Adrenal gland (tissue), 5 donors: ENCODE measurements at regions not wholly inside any gene's neighbourhood (a gene's known extent, or its start where the extent isn't known, plus 50 kb on each side); places are given as distances from the start of the nearest gene placed in this dataset.

Experiments
- POLR2A ChIP-seq, 2 donors: fragments of 450-650 bp; IDR thresholded peaks; one replicate each; pipeline ENCODE4 v1.6.1; 2017; ENCODE audit warnings: antibody characterized with exemption in 2 of 2, mild to moderate bottlenecking in 2 of 2, moderate library complexity in 1 of 2
- TF ChIP-seq, protein P1 (sequence below), 6 experiments: fragments of 450-650 bp in 4 of 6; fragments of 200-600 bp in 2 of 6; sonication (generic) in 1 of 6; IDR thresholded peaks; 1 replicate in 5 of 6; 2 replicates in 1 of 6; pipeline versions ENCODE4 v1.5.1 to v1.8.0; 2016 to 2021; ENCODE audit warnings: antibody characterized with exemption in 6 of 6, mild to moderate bottlenecking in 2 of 6, moderate library complexity in 1 of 6
- donor health status: DM: no; HTN: no; CAD: no.

- TF ChIP-seq POLR2A (IDR thresholded peaks at IDR 0.05): no peak
- TF ChIP-seq, protein P1, sequence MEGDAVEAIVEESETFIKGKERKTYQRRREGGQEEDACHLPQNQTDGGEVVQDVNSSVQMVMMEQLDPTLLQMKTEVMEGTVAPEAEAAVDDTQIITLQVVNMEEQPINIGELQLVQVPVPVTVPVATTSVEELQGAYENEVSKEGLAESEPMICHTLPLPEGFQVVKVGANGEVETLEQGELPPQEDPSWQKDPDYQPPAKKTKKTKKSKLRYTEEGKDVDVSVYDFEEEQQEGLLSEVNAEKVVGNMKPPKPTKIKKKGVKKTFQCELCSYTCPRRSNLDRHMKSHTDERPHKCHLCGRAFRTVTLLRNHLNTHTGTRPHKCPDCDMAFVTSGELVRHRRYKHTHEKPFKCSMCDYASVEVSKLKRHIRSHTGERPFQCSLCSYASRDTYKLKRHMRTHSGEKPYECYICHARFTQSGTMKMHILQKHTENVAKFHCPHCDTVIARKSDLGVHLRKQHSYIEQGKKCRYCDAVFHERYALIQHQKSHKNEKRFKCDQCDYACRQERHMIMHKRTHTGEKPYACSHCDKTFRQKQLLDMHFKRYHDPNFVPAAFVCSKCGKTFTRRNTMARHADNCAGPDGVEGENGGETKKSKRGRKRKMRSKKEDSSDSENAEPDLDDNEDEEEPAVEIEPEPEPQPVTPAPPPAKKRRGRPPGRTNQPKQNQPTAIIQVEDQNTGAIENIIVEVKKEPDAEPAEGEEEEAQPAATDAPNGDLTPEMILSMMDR (IDR thresholded peaks at IDR 0.05): no peak
Measured at GRCh38 chr2:217116610-217117009, 256.7 kb upstream of the TNP1 start.
